Islet precursor cell (in vitro differentiated cells): ENCODE measurements at regions not wholly inside any gene's neighbourhood (a gene's known extent, or its start where the extent isn't known, plus 50 kb on each side); places are given as distances from the start of the nearest gene placed in this dataset.
"Not testable (repeated sequence)": the region's sequence is repeated elsewhere in the genome, so short reads cannot be mapped to it uniquely, and the experiment has no call there.

ENCODE experiments used
- DNase-seq: peaks from one replicate; pipeline ENCODE4 v3.0.0-alpha.2; 2018

- DNase-seq, result no peak
Observed at GRCh38 chr4:164116286-164116685, 621.8 kb downstream of the TMA16 start.

- DNase-seq, result no peak
Observed at GRCh38 chr4:164134388-164134787, 619.5 kb upstream of the SMIM31 start.

- peak; percentile 65 for DNase-seq
Observed at GRCh38 chr4:164136180-164136616, 617.7 kb upstream of the SMIM31 start.

GRCh38 chr4:164138521-164138920 lies 615.4 kb upstream of the SMIM31 start:
- DNase-seq, result no peak

GRCh38 chr4:164139291-164139690 lies 614.6 kb upstream of the SMIM31 start:
- no peak for DNase-seq

- DNase-seq, result not testable (repeated sequence)
Observed at GRCh38 chr4:164141755-164142375, 612.1 kb upstream of the SMIM31 start.

- no peak for DNase-seq
Observed at GRCh38 chr4:164154416-164154815, 599.5 kb upstream of the SMIM31 start.

GRCh38 chr4:164169591-164169990 lies 584.3 kb upstream of the SMIM31 start:
- no peak for DNase-seq

GRCh38 chr4:164177153-164177552 lies 576.8 kb upstream of the SMIM31 start:
- no peak for DNase-seq

GRCh38 chr4:164177753-164178152 lies 576.2 kb upstream of the SMIM31 start:
- DNase-seq, result no peak

- DNase-seq, result no peak
Observed at GRCh38 chr4:164188236-164188635, 565.7 kb upstream of the SMIM31 start.

GRCh38 chr4:164192844-164193243 lies 561.1 kb upstream of the SMIM31 start:
- DNase-seq, result no peak

GRCh38 chr4:164193676-164194075 lies 560.3 kb upstream of the SMIM31 start:
- no peak for DNase-seq

- DNase-seq, result no peak
Observed at GRCh38 chr4:164197556-164197955, 556.4 kb upstream of the SMIM31 start.

- DNase-seq, result no peak
Observed at GRCh38 chr4:164203476-164203875, 550.5 kb upstream of the SMIM31 start.

- peak; percentile 60 for DNase-seq
Observed at GRCh38 chr4:164204434-164204833, 549.5 kb upstream of the SMIM31 start.

GRCh38 chr4:164207460-164207859 lies 546.5 kb upstream of the SMIM31 start:
- DNase-seq, result no peak

- no peak for DNase-seq
Observed at GRCh38 chr4:164210377-164210776, 543.6 kb upstream of the SMIM31 start.

- no peak for DNase-seq
Observed at GRCh38 chr4:164212134-164212533, 541.8 kb upstream of the SMIM31 start.

- DNase-seq, result no peak
Observed at GRCh38 chr4:164212714-164213113, 541.2 kb upstream of the SMIM31 start.

- DNase-seq, result no peak
Observed at GRCh38 chr4:164215113-164215741, 538.7 kb upstream of the SMIM31 start.

GRCh38 chr4:164221631-164222030 lies 532.3 kb upstream of the SMIM31 start:
- DNase-seq, result no peak

- no peak for DNase-seq
Observed at GRCh38 chr4:164224871-164225270, 529.1 kb upstream of the SMIM31 start.

- no peak for DNase-seq
Observed at GRCh38 chr4:164229255-164229654, 524.7 kb upstream of the SMIM31 start.

GRCh38 chr4:164239433-164239832 lies 514.5 kb upstream of the SMIM31 start:
- no peak for DNase-seq
